ENCODE measurements at regions not wholly inside any gene's neighbourhood (a gene's known extent, or its start where the extent isn't known, plus 50 kb on each side); places are given as distances from the start of the nearest gene placed in this dataset.

DNA sequence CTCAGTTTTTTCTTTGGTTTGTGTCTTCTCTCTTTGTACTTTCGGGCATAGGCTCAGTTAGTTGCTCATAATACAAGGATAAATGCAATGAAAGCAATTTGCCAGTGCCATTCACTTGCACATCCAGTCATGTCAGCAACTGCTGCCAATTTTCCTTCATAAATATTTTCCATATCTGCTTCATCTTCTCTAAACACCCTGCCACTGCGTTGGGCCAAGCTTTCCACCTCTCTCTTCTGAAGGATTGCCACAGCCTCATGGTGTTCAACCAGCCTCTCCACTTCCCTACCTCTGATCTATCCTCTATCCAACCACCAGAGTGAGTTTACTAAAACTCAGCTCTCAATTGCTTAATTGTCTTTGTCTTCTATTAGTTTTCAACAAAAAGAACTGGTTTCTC is 192.5 kb upstream of the ZNF462 start:
- peaks cover 33% of the 10 kb centered on the region for H3K4me1 Mint-ChIP-seq
- H3K27ac Mint-ChIP-seq = no peak overlapping the region
- H3K4me3 Mint-ChIP-seq = no peak overlapping the region
- no peaks in the 10 kb centered on the region for H3K9me3 Mint-ChIP-seq
- POLR2A ChIA-PET = no interaction called here
- CTCF ChIA-PET = no interaction called here
- no peaks in the 10 kb centered on the region for H3K27me3 Mint-ChIP-seq (ENCODE audit: low read depth)
- TF ChIP-seq FOXP1 (CRISPR knock-in tag; IDR thresholded peaks at IDR 0.05; ENCODE audit: borderline replicate concordance) (no peak), ZNF281 (CRISPR knock-in tag; IDR thresholded peaks at IDR 0.05) (no peak), OVOL2 (CRISPR knock-in tag; IDR thresholded peaks at IDR 0.05; ENCODE audit: borderline replicate concordance) (no peak), NR1H2 (CRISPR knock-in tag; IDR thresholded peaks at IDR 0.05) (no peak), STAT6 (CRISPR knock-in tag; conservative IDR thresholded peaks at IDR 0.05; ENCODE audit: low read depth) (no peak), CREB1 (CRISPR knock-in tag; IDR thresholded peaks at IDR 0.05) (no peak), ZNF671 (CRISPR knock-in tag; IDR thresholded peaks at IDR 0.05) (no peak), MXD4 (CRISPR knock-in tag; IDR thresholded peaks at IDR 0.05; ENCODE audit: borderline replicate concordance) (no peak), NFE2L1 (CRISPR knock-in tag; IDR thresholded peaks at IDR 0.05) (no peak), MYBL2 (CRISPR knock-in tag; IDR thresholded peaks at IDR 0.05) (no peak), AR (CRISPR knock-in tag; IDR thresholded peaks at IDR 0.05) (no peak), TP53 (CRISPR knock-in tag; IDR thresholded peaks at IDR 0.05) (no peak), NR2C2 (CRISPR knock-in tag; IDR thresholded peaks at IDR 0.05) (no peak), NFYB (CRISPR knock-in tag; conservative IDR thresholded peaks at IDR 0.05; ENCODE audit: low read depth) (no peak)
- TF ChIP-seq, protein P1, sequence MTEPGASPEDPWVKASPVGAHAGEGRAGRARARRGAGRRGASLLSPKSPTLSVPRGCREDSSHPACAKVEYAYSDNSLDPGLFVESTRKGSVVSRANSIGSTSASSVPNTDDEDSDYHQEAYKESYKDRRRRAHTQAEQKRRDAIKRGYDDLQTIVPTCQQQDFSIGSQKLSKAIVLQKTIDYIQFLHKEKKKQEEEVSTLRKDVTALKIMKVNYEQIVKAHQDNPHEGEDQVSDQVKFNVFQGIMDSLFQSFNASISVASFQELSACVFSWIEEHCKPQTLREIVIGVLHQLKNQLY (CRISPR knock-in tag; IDR thresholded peaks at IDR 0.05) = no peak
- no peaks in the 10 kb centered on the region for H3K36me3 Mint-ChIP-seq
- ATAC-seq = no peak
- DNase-seq (ENCODE audit: low spot score) = no peak

GRCh38 chr9:106675780-106676179 is 187.2 kb upstream of the ZNF462 start:
- no peaks in the 10 kb centered on the region for H3K36me3 Mint-ChIP-seq
- DNase-seq (ENCODE audit: low spot score) = no peak
- H3K4me3 Mint-ChIP-seq = no peak overlapping the region
- peaks cover 4% of the 10 kb centered on the region; the same call in 1 of the 2 replicates for H3K9me3 Mint-ChIP-seq
- no peak for ATAC-seq
- H3K27me3 Mint-ChIP-seq (ENCODE audit: low read depth) = no peaks in the 10 kb centered on the region
- no peak overlapping the region for H3K27ac Mint-ChIP-seq
- TF ChIP-seq ZNF219 (CRISPR knock-in tag; IDR thresholded peaks at IDR 0.05; ENCODE audit: borderline replicate concordance) = no peak
- TF ChIP-seq CBFB (CRISPR knock-in tag; IDR thresholded peaks at IDR 0.05; ENCODE audit: low read depth) = no peak
- no peak for TF ChIP-seq ZNF232 (CRISPR knock-in tag; IDR thresholded peaks at IDR 0.05)
- TF ChIP-seq NR1H2 (CRISPR knock-in tag; IDR thresholded peaks at IDR 0.05) = no peak
- no peak for TF ChIP-seq NR2C2 (CRISPR knock-in tag; IDR thresholded peaks at IDR 0.05)
- TF ChIP-seq KAT7 (CRISPR knock-in tag; IDR thresholded peaks at IDR 0.05; ENCODE audit: borderline replicate concordance) = no peak
- TF ChIP-seq ZNF416 (CRISPR knock-in tag; IDR thresholded peaks at IDR 0.05) = no peak
- no peak for TF ChIP-seq GABPB1 (CRISPR knock-in tag; IDR thresholded peaks at IDR 0.05)
- TF ChIP-seq, protein P2, sequence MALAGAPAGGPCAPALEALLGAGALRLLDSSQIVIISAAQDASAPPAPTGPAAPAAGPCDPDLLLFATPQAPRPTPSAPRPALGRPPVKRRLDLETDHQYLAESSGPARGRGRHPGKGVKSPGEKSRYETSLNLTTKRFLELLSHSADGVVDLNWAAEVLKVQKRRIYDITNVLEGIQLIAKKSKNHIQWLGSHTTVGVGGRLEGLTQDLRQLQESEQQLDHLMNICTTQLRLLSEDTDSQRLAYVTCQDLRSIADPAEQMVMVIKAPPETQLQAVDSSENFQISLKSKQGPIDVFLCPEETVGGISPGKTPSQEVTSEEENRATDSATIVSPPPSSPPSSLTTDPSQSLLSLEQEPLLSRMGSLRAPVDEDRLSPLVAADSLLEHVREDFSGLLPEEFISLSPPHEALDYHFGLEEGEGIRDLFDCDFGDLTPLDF (CRISPR knock-in tag; IDR thresholded peaks at IDR 0.05) = no peak
- no peak for TF ChIP-seq ATF6 (CRISPR knock-in tag; IDR thresholded peaks at IDR 0.05)
- ChIA-PET POLR2A (no interaction called here), CTCF (no interaction called here)
- peaks cover 37% of the 10 kb centered on the region for H3K4me1 Mint-ChIP-seq

All from WTC11 (cell line).